ENCODE measurements at regions not wholly inside any gene's neighbourhood (a gene's known extent, or its start where the extent isn't known, plus 50 kb on each side); places are given as distances from the start of the nearest gene placed in this dataset.

DNA sequence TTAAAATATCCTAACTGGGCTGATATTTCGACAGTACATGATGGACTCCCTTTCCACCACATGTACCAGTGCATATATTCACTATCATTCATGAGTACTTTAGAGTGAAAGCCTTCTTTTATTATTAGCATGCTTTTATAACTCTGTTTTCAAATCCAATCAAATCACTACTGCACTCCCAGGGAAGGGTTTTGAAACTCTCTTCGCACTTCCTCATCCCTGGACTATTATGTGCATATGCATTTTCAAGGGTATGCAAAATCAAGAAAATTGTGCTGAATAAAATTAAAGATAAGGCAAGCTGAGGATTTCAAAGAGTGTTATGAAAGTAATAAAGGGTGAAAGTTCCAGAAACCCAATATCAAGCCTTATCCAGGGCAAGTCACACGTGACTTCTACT, 411.4 kb upstream of the PDZRN3 start:
- ATAC-seq (no peak), DNase-seq (no peak)
- TF ChIP-seq, protein P1, sequence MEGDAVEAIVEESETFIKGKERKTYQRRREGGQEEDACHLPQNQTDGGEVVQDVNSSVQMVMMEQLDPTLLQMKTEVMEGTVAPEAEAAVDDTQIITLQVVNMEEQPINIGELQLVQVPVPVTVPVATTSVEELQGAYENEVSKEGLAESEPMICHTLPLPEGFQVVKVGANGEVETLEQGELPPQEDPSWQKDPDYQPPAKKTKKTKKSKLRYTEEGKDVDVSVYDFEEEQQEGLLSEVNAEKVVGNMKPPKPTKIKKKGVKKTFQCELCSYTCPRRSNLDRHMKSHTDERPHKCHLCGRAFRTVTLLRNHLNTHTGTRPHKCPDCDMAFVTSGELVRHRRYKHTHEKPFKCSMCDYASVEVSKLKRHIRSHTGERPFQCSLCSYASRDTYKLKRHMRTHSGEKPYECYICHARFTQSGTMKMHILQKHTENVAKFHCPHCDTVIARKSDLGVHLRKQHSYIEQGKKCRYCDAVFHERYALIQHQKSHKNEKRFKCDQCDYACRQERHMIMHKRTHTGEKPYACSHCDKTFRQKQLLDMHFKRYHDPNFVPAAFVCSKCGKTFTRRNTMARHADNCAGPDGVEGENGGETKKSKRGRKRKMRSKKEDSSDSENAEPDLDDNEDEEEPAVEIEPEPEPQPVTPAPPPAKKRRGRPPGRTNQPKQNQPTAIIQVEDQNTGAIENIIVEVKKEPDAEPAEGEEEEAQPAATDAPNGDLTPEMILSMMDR (IDR thresholded peaks at IDR 0.05), result no peak
- WGBS, 3 donors, result 86 to 94% (median 93%) methylated on average over 3 of the region's 3 CpGs
- Histone ChIP-seq H3K4me1 (no peaks in the 10 kb centered on the region), H3K27ac (no peak overlapping the region), H3K4me3 (no peak overlapping the region), H3K36me3 (ENCODE audit: insufficient read depth in 1 of 2, low read depth in 1 of 2) (no peaks in the 10 kb centered on the region), H3K9me3 (no peaks in the 10 kb centered on the region), H3K27me3 (ENCODE audit: insufficient read depth in 3 of 3, low read length in 2 of 3) (no peaks in the 10 kb centered on the region)
- intact Hi-C loops (cut with DNase I), result no loop called here

DNA sequence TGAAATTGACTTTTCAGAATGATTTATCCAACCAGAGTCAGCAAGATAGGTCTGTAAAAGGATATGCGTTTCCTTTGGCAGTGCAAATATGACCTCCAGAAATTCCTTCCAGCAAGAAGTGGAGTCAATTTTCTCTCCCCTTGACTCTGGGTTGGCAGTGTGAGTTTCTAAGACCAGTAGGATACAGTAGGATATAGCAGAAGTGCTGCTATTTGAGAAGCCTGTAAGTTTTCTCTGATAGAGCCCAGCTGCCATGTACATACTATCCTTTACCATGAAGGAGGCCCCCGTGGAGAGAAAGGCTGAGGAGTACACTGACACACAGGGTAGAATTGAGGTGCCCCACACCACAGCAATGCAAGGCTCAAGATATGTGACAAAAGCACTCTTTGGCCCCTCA, 409.1 kb upstream of the PDZRN3 start:
- no peak for ATAC-seq
- no peak overlapping the region for H3K4me3 ChIP-seq
- 25 to 27% (median 26%) methylated on average over 2 of the region's 2 CpGs for WGBS, 3 donors
- no peak for DNase-seq
- H3K4me1 ChIP-seq, result no peaks in the 10 kb centered on the region
- TF ChIP-seq, protein P1 (IDR thresholded peaks at IDR 0.05), result no peak
- H3K27ac ChIP-seq, result no peak overlapping the region
- intact Hi-C loops (cut with DNase I), result no loop called here
- H3K27me3 ChIP-seq (ENCODE audit: insufficient read depth in 3 of 3, low read length in 2 of 3), result no peaks in the 10 kb centered on the region
- no peaks in the 10 kb centered on the region for H3K36me3 ChIP-seq (ENCODE audit: insufficient read depth in 1 of 2, low read depth in 1 of 2)
- no peaks in the 10 kb centered on the region for H3K9me3 ChIP-seq

DNA sequence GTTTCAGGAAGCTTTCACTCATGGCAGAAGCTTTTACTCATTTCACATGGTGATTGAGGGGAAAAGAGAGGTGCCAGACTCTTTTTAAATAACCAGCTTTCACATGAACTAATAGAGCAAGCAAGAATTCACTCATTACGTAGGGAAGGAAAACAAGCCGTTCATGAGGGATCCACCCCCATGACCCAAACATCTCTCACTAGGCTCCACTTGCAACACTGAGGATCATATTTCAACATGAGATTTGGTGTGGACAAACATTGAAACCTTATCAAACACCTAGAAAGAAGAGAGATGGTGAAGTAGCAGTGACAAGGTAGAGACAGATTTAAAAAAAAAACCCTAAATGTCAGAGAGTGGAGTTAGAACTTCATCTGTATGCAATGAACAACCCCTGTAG, 408.6 kb upstream of the PDZRN3 start:
- H3K4me3 ChIP-seq, result no peak overlapping the region
- 23 to 35% (median 23%) methylated on average over 2 of the region's 2 CpGs for WGBS, 3 donors
- no peaks in the 10 kb centered on the region for H3K36me3 ChIP-seq (ENCODE audit: insufficient read depth in 1 of 2, low read depth in 1 of 2)
- H3K9me3 ChIP-seq, result no peaks in the 10 kb centered on the region
- H3K4me1 ChIP-seq, result no peaks in the 10 kb centered on the region
- DNase-seq (no peak), ATAC-seq (no peak)
- TF ChIP-seq, protein P1 (IDR thresholded peaks at IDR 0.05), result no peak
- no peaks in the 10 kb centered on the region for H3K27me3 ChIP-seq (ENCODE audit: insufficient read depth in 3 of 3, low read length in 2 of 3)
- H3K27ac ChIP-seq, result no peak overlapping the region
- intact Hi-C loops (cut with DNase I), result no loop called here

DNA sequence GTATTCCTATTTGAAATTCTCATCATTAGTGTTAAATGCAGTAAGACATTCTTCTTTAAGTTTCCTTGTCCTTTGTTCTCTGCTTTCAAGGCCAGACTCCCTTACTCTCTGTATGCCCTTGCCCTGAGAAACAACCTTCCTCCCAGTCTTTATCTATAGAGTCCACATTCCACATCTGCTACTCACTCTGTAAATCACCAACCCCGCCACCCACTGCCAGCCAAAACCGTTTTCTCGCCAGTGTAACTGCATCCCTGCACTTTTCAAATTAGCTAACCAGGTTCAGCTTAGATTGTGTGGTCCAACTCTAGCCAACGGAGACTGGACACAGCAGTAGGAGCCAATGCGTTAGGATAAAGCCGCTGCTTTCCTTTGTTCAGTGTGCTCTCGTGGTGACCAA, 402.4 kb upstream of the PDZRN3 start:
- ATAC-seq (no peak), DNase-seq (no peak)
- H3K4me3 ChIP-seq, result no peak overlapping the region
- WGBS, 3 donors, result 73 to 80% (median 73%) methylated on average over 7 of the region's 7 CpGs
- H3K9me3 ChIP-seq, result no peaks in the 10 kb centered on the region
- TF ChIP-seq, protein P1 (IDR thresholded peaks at IDR 0.05), result no peak
- no peaks in the 10 kb centered on the region for H3K4me1 ChIP-seq
- peaks cover 0 to 4% (median 0%) of the 10 kb centered on the region in 3 donors for H3K27me3 ChIP-seq (ENCODE audit: insufficient read depth in 3 of 3, low read length in 2 of 3)
- no peak overlapping the region for H3K27ac ChIP-seq
- intact Hi-C loops (cut with DNase I), result no loop called here
- H3K36me3 ChIP-seq (ENCODE audit: insufficient read depth in 1 of 2, low read depth in 1 of 2), result no peaks in the 10 kb centered on the region

DNA sequence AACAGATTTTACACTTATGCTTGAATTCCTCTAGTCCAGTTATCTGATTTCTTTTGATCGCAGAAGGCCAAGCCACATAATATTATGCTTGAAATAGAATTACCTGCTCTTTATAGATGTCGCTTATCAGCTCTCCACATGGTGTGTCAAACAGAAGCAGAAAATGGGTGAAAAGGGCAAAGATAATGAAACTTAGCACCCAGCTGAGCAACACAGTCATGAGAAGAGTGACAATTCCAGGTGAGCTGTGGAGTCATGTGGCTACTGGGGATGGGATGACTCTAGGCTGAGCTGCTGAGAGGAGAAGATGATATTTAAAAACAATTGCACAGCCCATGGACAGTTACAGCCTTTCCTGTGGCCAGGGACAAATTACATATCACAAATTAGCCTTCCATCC, 398.7 kb upstream of the PDZRN3 start:
- no peaks in the 10 kb centered on the region for H3K9me3 ChIP-seq
- H3K27ac ChIP-seq, result no peak overlapping the region
- 80 to 94% (median 83%) methylated on average over 2 of the region's 2 CpGs for WGBS, 3 donors
- no peaks in the 10 kb centered on the region for H3K36me3 ChIP-seq (ENCODE audit: insufficient read depth in 1 of 2, low read depth in 1 of 2)
- ATAC-seq (no peak), DNase-seq (no peak)
- peaks cover 0 to 4% (median 0%) of the 10 kb centered on the region in 3 donors for H3K27me3 ChIP-seq (ENCODE audit: insufficient read depth in 3 of 3, low read length in 2 of 3)
- intact Hi-C loops (cut with DNase I), result no loop called here
- no peaks in the 10 kb centered on the region for H3K4me1 ChIP-seq
- TF ChIP-seq, protein P1 (IDR thresholded peaks at IDR 0.05), result no peak
- H3K4me3 ChIP-seq, result no peak overlapping the region

All from psoas muscle (tissue), 7 donors.